IMR-90 (cell line): ENCODE measurements at regions not wholly inside any gene's neighbourhood (a gene's known extent, or its start where the extent isn't known, plus 50 kb on each side); places are given as distances from the start of the nearest gene placed in this dataset.

Experiments
- BHLHE40 ChIP-seq: fragments of 150-350 bp; IDR thresholded peaks from 2 replicates; pipeline ENCODE4 v1.6.1; 2016; ENCODE audit warnings: mild to moderate bottlenecking, low read depth, low read length
- CTCF ChIP-seq: conservative IDR thresholded peaks from 2 replicates; pipeline ENCODE4 v1.5.1; 2012; ENCODE audit warnings: mild to moderate bottlenecking, low read depth, low read length, improper control_type of control experiment
- MAFK ChIP-seq: IDR thresholded peaks from 2 replicates; pipeline ENCODE4 v1.6.1; 2012; ENCODE audit warnings: low read depth, low read length, improper control_type of control experiment
- MXI1 ChIP-seq: IDR thresholded peaks from 2 replicates; pipeline ENCODE4 v1.6.1; 2012; ENCODE audit warnings: low read depth, mild to moderate bottlenecking, low read length, moderate library complexity, borderline replicate concordance
- POLR2A ChIP-seq: IDR thresholded peaks from 2 replicates; pipeline ENCODE4 v1.6.1; 2012; ENCODE audit warnings: mild to moderate bottlenecking, low read depth, low read length
- RAD21 ChIP-seq: IDR thresholded peaks from 2 replicates; pipeline ENCODE4 v1.6.1; 2012; ENCODE audit warnings: low read length, improper control_type of control experiment
- RFX5 ChIP-seq: IDR thresholded peaks from 2 replicates; pipeline ENCODE4 v1.8.0; 2012; ENCODE audit warnings: low read depth, mild to moderate bottlenecking, low read length, moderate library complexity
- USF2 ChIP-seq: fragments of 150-350 bp; IDR thresholded peaks from 2 replicates; pipeline ENCODE4 v1.6.1; 2017; ENCODE audit warnings: mild to moderate bottlenecking, antibody characterized with exemption, low read length, low read depth

DNA sequence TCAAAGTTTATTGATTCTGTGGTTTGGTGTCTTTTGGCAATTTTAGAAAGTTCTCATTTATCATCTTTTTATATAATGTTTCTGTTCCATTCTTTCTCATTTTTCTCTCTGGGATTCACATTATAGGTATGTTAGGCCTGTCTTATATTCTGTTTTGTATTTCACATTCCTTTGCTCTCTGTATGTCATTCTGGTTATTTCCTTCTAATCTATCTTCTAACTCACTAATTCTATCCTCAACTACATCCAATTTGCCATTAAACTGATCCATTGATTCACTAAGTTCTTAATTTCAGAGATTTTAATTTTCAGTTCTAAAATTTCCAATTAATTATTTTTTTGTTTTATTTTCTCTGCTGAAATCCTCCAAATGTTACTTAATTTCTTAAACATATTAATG, 234.8 kb downstream of the FOXD2 start:
- TF ChIP-seq CTCF (no peak), RFX5 (no peak), POLR2A (no peak), BHLHE40 (no peak), RAD21 (no peak), MAFK (no peak), MXI1 (no peak), USF2 (no peak)
